SH-SY5Y (cell line): ENCODE measurements at regions not wholly inside any gene's neighbourhood (a gene's known extent, or its start where the extent isn't known, plus 50 kb on each side); places are given as distances from the start of the nearest gene placed in this dataset.

Experiments used
- GATA2 ChIP-seq: IDR thresholded peaks from 2 replicates; pipeline ENCODE4 v1.6.1; 2011; ENCODE audit warnings: mild to moderate bottlenecking, low read depth, low read length
- GATA3 ChIP-seq: IDR thresholded peaks from 2 replicates; pipeline ENCODE4 v1.6.1; 2011; ENCODE audit warnings: low read depth, mild to moderate bottlenecking, low read length, moderate library complexity

DNA sequence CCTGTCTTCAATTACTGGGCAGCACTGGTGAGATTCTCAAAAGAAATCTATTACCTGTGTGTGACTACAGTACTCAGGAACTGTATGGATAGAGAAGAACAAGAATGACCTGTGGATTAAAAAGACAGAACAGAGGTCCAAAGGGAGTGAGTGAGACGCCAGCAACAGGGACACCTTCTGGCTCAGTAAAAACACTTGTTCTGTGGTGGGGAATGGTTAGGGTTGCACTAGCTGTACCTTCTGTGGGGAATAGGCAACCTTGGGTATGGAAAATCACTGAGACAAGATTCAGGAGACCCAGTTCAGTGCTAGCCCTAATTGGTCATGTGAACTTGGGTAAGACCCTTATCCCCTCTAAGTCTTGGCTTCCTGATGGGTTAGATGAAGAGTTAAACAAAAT, 986.0 kb downstream of the TSN start:
- TF ChIP-seq GATA2: no peak
- no peak for TF ChIP-seq GATA3
